GM19240 (cell line): ENCODE measurements at regions not wholly inside any gene's neighbourhood (a gene's known extent, or its start where the extent isn't known, plus 50 kb on each side); places are given as distances from the start of the nearest gene placed in this dataset.
"Not testable (repeated sequence)": the region's sequence is repeated elsewhere in the genome, so short reads cannot be mapped to it uniquely, and the experiment has no call there.

ENCODE experiments used
- DNase-seq: peaks from one replicate; pipeline ENCODE4 v3.0.0; 2011; ENCODE audit warnings: low spot score; ENCODE audit not compliant: insufficient read length

GRCh38 chr9:71364186-71364955, 242.9 kb upstream of the TRPM3 start:
- DNase-seq, result no peak

DNA sequence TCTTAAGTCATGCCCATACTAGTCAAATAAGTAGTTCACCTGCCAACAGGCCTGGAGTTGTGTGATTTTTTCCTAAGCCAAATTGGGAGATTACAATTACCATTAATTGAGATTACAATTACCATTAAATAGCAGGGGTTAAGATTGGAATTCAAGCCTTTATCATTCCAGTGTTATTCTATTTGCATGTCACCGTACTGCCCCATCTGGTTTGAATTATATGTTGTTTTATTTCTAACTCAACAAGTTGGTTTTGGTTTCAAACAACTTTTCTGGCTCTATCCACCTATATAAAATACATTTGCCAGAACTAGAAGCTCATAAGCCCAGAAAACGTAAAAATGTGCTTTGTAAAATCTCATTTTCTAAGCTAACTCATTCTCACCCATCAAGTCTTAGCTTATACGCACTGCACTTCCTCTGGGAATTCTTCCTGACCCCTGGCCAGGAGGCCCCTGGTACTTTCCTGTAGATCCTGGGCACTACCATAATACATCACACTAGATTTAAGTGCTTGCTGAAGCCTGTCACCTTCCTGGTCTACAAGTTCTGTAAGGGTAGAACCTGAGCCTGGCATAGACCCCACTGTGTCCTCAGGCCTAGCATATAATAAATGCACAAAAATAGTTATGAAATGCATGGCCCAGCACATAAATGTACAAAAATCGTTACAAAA, 242.0 kb upstream of the TRPM3 start:
- no peak for DNase-seq

DNA sequence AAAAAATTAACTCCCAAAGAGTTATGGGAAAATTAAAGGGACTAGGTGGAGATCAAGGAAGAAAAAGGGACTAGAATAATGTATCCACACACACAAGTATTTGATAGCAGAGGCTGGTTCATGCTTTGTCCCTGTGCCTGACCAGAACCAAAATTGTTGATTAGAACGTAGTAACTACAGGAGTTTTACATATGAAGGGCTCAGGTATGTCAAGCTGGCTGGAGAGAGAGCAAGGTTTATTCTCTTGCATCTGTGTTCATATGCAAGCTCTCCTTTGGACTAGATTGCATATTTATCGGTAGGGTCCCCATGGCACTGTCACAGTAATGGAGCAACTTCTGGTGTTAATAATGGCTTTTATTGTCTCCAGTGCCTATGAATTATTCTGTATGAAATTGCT, 239.9 kb upstream of the TRPM3 start:
- DNase-seq, result no peak

GRCh38 chr9:71357346-71357745, 235.9 kb upstream of the TRPM3 start:
- no peak for DNase-seq

DNA sequence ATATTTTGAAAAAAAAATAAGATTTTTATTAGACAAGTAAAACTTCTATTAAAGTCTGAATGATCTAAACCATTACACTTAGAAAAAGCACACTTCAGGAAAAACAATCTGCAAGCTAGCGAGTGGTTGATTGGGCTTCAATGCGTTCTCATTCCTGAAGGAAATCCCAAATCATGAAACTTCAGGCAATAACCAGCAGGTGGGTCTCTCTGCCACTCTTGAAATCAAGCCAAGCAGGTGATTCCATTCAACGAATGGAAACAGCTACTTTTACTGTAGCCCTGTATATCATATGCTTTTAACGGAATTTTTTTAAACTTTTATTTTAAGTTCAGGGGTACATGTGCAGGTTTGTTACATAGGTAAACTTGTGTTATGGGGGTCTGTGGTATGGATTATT, 234.5 kb upstream of the TRPM3 start:
- DNase-seq, result no peak

DNA sequence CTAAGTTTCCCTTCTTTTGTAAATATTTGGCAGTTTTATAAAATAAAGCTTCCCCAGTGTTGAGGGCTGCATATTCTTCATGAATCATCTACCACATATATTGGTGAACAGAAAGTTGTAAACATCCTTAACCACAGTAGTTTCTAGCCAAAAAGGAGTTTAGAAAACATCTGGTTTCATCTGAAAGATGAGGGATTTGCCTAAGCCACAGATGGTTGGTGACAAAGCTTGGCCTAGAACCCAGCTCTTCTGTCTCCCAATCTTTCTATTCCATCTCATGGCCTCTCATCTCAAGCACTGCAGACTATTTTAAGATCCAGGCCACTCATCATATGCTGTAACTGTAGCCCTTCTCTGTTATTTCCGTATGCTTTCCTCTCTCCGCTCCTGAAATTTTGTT, 232.3 kb upstream of the TRPM3 start:
- no peak for DNase-seq

GRCh38 chr9:71352837-71353236, 231.4 kb upstream of the TRPM3 start:
- no peak for DNase-seq

DNA sequence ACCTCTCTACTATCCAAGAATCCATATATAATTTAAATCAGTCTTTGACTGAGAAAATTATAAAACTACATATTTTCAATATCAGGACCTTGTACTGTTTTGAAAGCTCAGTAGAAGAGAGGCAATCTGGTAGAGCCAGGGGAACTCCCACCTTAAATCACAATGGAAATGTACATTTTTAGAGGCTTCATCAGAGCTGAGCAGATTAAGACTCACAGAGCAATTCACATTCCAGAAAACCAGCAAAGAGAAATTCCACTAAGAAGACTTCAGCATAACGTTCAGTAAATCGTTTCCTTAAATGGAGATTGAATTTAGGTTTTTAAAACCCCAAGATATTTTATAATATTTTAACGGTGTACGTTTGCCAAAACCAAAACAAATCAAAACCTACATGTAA, 227.8 kb upstream of the TRPM3 start:
- no peak for DNase-seq

- DNase-seq, result no peak
These were observed 211.9 kb upstream of the TRPM3 start for GRCh38 chr9:71333321-71333720.

DNA sequence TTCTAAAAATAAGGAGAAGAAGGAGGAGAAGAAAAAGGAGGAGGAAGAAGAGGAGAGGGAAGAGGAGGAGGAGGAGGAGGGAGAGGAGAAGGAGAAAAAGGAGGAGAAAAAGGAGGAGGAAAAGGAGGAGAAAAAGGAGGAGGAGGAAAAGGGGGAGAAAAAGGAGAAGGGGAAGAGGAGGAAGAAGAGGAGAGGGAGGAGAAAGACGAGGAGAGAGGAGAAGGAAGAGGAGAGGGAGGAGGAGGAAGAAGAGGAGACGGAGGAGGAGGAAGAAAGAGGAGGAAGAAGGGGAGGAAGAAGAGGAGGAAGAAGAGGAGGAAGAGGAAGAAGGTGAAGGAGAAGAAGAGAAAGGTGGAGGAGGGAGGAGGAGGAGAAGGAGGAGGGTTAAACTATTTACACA, 210.2 kb upstream of the TRPM3 start:
- DNase-seq, result no peak

GRCh38 chr9:71329873-71330272, 208.5 kb upstream of the TRPM3 start:
- DNase-seq, result no peak

GRCh38 chr9:71326360-71326759, 204.9 kb upstream of the TRPM3 start:
- DNase-seq, result no peak

DNA sequence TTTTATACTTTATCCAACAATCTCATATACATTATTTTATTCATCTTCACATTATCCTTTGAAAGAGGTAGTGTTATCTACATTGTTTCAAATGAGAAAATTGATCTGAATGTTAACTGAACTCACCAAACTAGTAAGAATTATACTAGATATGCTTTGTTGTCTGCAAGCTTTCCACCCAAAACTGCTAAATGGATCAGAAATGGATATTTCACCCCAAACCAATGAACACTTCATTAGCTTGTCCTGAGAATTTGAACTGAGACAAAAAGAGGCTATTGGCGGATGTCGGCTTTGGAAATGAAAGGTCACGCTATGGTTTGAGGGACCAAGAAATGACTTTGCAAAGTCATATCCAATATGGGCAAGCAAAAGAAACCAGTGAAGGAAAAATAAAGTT, 201.9 kb upstream of the TRPM3 start:
- no peak for DNase-seq

DNA sequence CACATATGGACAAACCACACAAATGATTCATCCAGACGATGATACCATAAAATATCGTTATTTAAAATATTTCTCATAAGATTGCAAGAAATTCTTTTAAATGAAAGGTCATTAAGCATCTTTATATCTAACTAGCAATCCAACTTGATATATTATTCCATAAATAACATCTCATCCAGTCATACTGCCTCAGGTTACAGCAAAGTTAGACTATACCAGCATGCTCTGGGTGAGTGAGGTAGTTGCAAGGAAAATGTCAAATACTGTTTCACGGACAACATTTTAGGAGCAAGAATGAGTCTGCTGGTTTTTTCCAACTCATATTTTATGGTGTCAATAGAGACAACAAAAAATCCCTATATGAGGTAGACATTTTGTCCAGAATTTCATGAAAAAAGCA, 200.9 kb upstream of the TRPM3 start:
- DNase-seq, result no peak

DNA sequence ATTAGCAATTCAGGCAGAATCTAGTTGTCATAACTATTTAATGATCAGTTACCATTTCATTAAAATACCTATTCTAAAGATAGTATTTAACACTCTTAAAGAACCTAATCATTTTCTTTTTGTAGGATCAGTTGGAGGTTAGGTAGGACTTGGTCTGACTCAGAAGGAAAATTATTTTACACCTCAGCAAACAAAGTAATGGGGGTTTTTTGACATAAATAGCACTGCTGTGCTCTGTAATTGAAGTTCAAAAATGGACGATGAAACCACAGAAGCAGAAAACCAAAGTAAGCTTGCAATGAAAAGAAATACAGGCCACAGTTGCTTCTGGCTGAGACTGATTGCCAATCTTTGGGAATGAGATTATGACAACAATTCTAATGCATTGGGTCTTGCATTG, 187.0 kb upstream of the TRPM3 start:
- DNase-seq, result no peak

DNA sequence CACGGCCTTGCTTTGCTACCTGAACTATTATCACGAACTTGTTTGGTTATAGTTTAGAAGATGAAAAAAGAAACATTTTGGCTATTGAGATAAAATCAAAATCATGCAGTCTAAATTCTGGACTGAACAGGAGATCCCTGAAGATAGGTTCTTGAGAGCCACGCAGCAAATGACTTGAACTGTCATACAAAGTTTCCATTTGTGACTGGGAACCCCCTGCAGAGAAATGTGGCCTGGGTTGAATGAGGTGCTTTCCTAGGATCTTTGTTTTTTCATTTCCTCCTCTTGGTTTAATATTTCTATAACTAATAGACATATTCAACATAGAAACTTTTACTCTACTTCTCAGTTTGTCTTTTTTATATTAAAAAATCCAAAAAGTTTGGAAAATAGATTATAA, 184.7 kb upstream of the TRPM3 start:
- no peak for DNase-seq

- DNase-seq, result no peak
These were observed 181.9 kb upstream of the TRPM3 start for GRCh38 chr9:71303351-71303750.

DNA sequence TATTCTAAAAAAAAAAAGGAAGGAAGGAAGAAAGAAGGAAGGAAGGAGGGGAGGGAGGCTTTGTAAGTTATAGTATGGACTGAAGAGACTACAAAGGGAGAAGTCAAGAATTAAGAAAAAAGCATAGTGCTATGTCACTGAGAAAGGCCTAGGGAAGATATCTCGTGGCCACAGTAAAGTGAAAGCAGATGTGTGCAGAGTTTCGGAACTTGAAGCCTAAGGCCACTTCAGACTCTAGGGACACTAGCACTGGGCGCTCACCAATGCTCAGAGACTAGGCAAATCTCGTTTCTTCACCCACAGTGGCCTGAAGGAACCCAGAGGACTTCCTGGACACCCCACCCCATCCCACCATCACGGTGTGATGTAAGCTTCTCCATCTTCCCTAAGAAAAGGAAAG, 181.4 kb upstream of the TRPM3 start:
- DNase-seq, result no peak

GRCh38 chr9:71295928-71296327, 174.5 kb upstream of the TRPM3 start:
- DNase-seq, result no peak

DNA sequence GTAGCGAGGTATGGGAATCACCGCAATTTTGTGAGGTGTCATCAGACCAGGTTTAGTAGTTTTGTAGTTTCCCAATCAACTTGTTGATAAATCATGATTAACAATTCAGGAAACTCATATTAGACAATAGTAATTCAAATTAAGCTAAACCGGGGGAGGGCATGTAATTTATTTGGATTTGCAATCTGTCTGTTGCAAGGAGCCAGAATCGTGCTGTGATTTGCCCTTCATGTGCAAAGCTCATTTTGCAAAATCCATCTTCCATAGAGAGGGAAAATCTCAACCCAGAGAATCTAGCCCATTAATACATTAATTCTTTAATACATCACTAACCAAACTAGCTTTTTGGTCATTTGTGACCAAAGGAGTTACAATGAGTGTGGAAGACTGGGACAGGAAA, 164.7 kb upstream of the TRPM3 start:
- no peak for DNase-seq

DNA sequence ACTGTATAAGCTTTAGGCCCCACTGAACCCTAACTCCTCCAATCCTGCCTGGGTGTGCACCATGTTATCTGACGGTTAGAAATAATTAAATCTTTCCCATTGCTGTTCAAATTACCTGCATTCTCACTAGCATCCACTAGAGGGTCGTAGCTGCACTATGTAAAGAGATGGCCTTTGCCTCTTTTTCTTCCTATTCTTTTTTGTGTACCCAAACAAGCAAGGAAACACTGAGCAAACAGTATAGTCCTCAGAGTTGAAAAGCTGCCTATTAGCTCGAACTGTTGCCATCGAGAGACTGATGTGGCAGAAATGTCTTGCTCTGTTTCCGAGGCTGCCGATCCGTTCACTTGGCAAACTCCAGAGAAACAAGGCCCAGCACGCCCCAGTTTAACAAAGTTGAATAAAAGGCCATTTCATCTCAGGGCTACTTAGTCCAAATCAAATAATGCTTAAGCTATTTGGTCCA, 163.8 kb upstream of the TRPM3 start:
- no peak for DNase-seq

- DNase-seq, result not testable (repeated sequence)
These were observed 160.7 kb upstream of the TRPM3 start for GRCh38 chr9:71282116-71282515.

- DNase-seq, result no peak
These were observed 157.8 kb upstream of the TRPM3 start for GRCh38 chr9:71279151-71279739.
